Neural cell (in vitro differentiated cells): ENCODE measurements at regions not wholly inside any gene's neighbourhood (a gene's known extent, or its start where the extent isn't known, plus 50 kb on each side); places are given as distances from the start of the nearest gene placed in this dataset.

ENCODE experiments used
- H2AFZ ChIP-seq: fragments of 200-600, 300-800 bp; sonication (generic), shearing (Covaris generic); 2 replicates; pipeline ENCODE4 v1.6.0; 2014; ENCODE audit warnings: low read depth, mild to moderate bottlenecking, antibody characterized with exemption, low read length, moderate library complexity
- H3F3A ChIP-seq: fragments of 200-600 bp; shearing (Covaris generic); 2 replicates; pipeline ENCODE4 v1.6.1; 2016; ENCODE audit warnings: mild to moderate bottlenecking, moderate library complexity, mixed read lengths, antibody characterized with exemption, low read length; ENCODE audit not compliant: insufficient read depth, poor library complexity, severe bottlenecking
- H3K27ac ChIP-seq: fragments of 200-600, 300-800 bp; sonication (generic), shearing (Covaris generic); 2 replicates; pipeline ENCODE4 v1.5.1; 2014; ENCODE audit warnings: mild to moderate bottlenecking, low read length, moderate library complexity
- H3K27me3 ChIP-seq: fragments of 300-800, 200-600 bp; sonication (generic), shearing (Covaris generic); 2 replicates; pipeline ENCODE4 v1.6.0; 2014; ENCODE audit warnings: mild to moderate bottlenecking, low read depth, low read length, moderate library complexity; ENCODE audit not compliant: insufficient read depth
- H3K36me3 ChIP-seq: fragments of 300-800, 200-600 bp; sonication (generic), shearing (Covaris generic); 2 replicates; pipeline ENCODE4 v1.5.1; 2014; ENCODE audit warnings: mild to moderate bottlenecking, antibody characterized with exemption, low read length, moderate library complexity; ENCODE audit not compliant: insufficient read depth
- H3K4me2 ChIP-seq: fragments of 300-800, 200-600 bp; sonication (generic), shearing (Covaris generic); 2 replicates; pipeline ENCODE4 v1.6.0; 2014; ENCODE audit warnings: mild to moderate bottlenecking, low read length
- H3K4me3 ChIP-seq: fragments of 300-800, 200-600 bp; sonication (generic), shearing (Covaris generic); 2 replicates; pipeline ENCODE4 v1.5.1; 2014; ENCODE audit warnings: mild to moderate bottlenecking, low read length, moderate library complexity
- H3K79me2 ChIP-seq: fragments of 200-600 bp; shearing (Covaris generic); replicated peaks from 2 replicates; pipeline ENCODE4 v1.6.0; 2014; ENCODE audit warnings: mild to moderate bottlenecking, low read length, moderate library complexity; ENCODE audit not compliant: insufficient read depth
- H3K9ac ChIP-seq: fragments of 300-800, 200-600 bp; sonication (generic), shearing (Covaris generic); 2 replicates; pipeline ENCODE4 v1.6.1; 2016; ENCODE audit warnings: mild to moderate bottlenecking, low read length, mixed read lengths
- H3K9me2 ChIP-seq: fragments of 200-600 bp; shearing (Covaris generic); 2 replicates; pipeline ENCODE4 v1.6.1; 2016; ENCODE audit warnings: mild to moderate bottlenecking, low read length, mixed read lengths; ENCODE audit not compliant: insufficient read depth
- H3K9me3 ChIP-seq: fragments of 200-600, 300-800 bp; sonication (generic), shearing (Covaris generic); 2 replicates; pipeline ENCODE4 v1.6.1; 2016; ENCODE audit warnings: mild to moderate bottlenecking, mixed run types, low read length, moderate library complexity, mixed read lengths
- H4K20me1 ChIP-seq: fragments of 200-600 bp; shearing (Covaris generic); 2 replicates; pipeline ENCODE4 v1.6.1; 2016; ENCODE audit warnings: mild to moderate bottlenecking, mixed run types; ENCODE audit not compliant: insufficient read depth
- CTCF ChIP-seq: fragments of 450-650 bp; IDR thresholded peaks from 2 replicates; pipeline ENCODE4 v1.5.1; 2014; ENCODE audit warnings: antibody characterized with exemption, mild to moderate bottlenecking, moderate library complexity; ENCODE audit not compliant: poor library complexity, severe bottlenecking
- EP300 ChIP-seq: fragments of 450-650 bp; conservative IDR thresholded peaks from 2 replicates; pipeline ENCODE4 v1.6.1; 2014; ENCODE audit warnings: antibody characterized with exemption, mild to moderate bottlenecking, moderate library complexity; ENCODE audit not compliant: poor library complexity, severe bottlenecking
- EZH2 ChIP-seq: fragments of 200-600, 300-800 bp; shearing (Covaris generic), sonication (generic); IDR thresholded peaks from 2 replicates; pipeline ENCODE4 v1.6.1; 2014; ENCODE audit warnings: antibody characterized with exemption, low read length, borderline replicate concordance, mild to moderate bottlenecking; ENCODE audit not compliant: insufficient read depth, poor library complexity, severe bottlenecking
- MXI1 ChIP-seq: fragments of 450-650 bp; conservative IDR thresholded peaks from 2 replicates; pipeline ENCODE4 v1.6.1; 2014; ENCODE audit warnings: antibody characterized with exemption, mild to moderate bottlenecking; ENCODE audit not compliant: poor library complexity, severe bottlenecking
- POLR2AphosphoS5 ChIP-seq: IDR thresholded peaks from 2 replicates; pipeline ENCODE4 v1.6.1; 2012
- RAD21 ChIP-seq: fragments of 450-650 bp; conservative IDR thresholded peaks from 2 replicates; pipeline ENCODE4 v1.6.1; 2014; ENCODE audit warnings: antibody characterized with exemption, mild to moderate bottlenecking, moderate library complexity
- REST ChIP-seq: IDR thresholded peaks from 2 replicates; pipeline ENCODE4 v1.6.1; 2012; ENCODE audit warnings: borderline replicate concordance
- SMC3 ChIP-seq: fragments of 450-650 bp; conservative IDR thresholded peaks from 2 replicates; pipeline ENCODE4 v1.6.1; 2014; ENCODE audit warnings: antibody characterized with exemption, mild to moderate bottlenecking, moderate library complexity; ENCODE audit not compliant: poor library complexity
- TAF1 ChIP-seq: IDR thresholded peaks from 2 replicates; pipeline ENCODE4 v1.6.1; 2012; ENCODE audit warnings: low read depth

GRCh38 chr6:126607289-126607688, 267.4 kb downstream of the CENPW start:
- Histone ChIP-seq H4K20me1 (no peaks in the 10 kb centered on the region), H3K36me3 (no peaks in the 10 kb centered on the region), H3K9ac (no peak overlapping the region), H3K27ac (no peak overlapping the region), H3K4me3 (no peak overlapping the region), H3K27me3 (no peaks in the 10 kb centered on the region), H3F3A (no peaks in the 10 kb centered on the region), H3K4me2 (no peak overlapping the region), H3K9me3 (no peaks in the 10 kb centered on the region), H2AFZ (no peak overlapping the region), H3K79me2 (no peaks in the 10 kb centered on the region), H3K9me2 (no peaks in the 10 kb centered on the region)
- TF ChIP-seq EZH2: no peak
- TF ChIP-seq SMC3: no peak
- no peak for TF ChIP-seq RAD21
- TF ChIP-seq MXI1: no peak
- TF ChIP-seq EP300: no peak
- TF ChIP-seq REST: no peak
- no peak for TF ChIP-seq TAF1
- no peak for TF ChIP-seq CTCF
- no peak for TF ChIP-seq POLR2AphosphoS5

- Histone ChIP-seq H3F3A (no peaks in the 10 kb centered on the region), H3K36me3 (no peaks in the 10 kb centered on the region), H3K9ac (no peak overlapping the region), H3K4me2 (no peak overlapping the region), H4K20me1 (no peaks in the 10 kb centered on the region), H3K9me3 (no peaks in the 10 kb centered on the region), H2AFZ (no peak overlapping the region), H3K27ac (no peak overlapping the region), H3K79me2 (no peaks in the 10 kb centered on the region), H3K9me2 (no peaks in the 10 kb centered on the region), H3K27me3 (no peaks in the 10 kb centered on the region), H3K4me3 (no peak overlapping the region)
- TF ChIP-seq CTCF: no peak
- TF ChIP-seq REST: peak; percentile 44
- TF ChIP-seq RAD21: no peak
- no peak for TF ChIP-seq SMC3
- TF ChIP-seq TAF1: no peak
- no peak for TF ChIP-seq EZH2
- peak; percentile 38 for TF ChIP-seq EP300
- no peak for TF ChIP-seq MXI1
- TF ChIP-seq POLR2AphosphoS5: no peak
Measured at GRCh38 chr6:126608681-126609080, 268.8 kb downstream of the CENPW start.
